Astrocyte of the hippocampus (primary cell): ENCODE measurements at regions not wholly inside any gene's neighbourhood (a gene's known extent, or its start where the extent isn't known, plus 50 kb on each side); places are given as distances from the start of the nearest gene placed in this dataset.
"Not testable (repeated sequence)": the region's sequence is repeated elsewhere in the genome, so short reads cannot be mapped to it uniquely, and the experiment has no call there.

Source experiments
- DNase-seq: peaks from one replicate; pipeline ENCODE4 v3.0.0; 2011; ENCODE audit warnings: low read depth, low spot score

GRCh38 chr2:88999365-88999764 is 307.9 kb downstream of the RPIA start:
- DNase-seq = no peak

- DNase-seq = no peak
Measured at GRCh38 chr2:89000235-89000634, 308.8 kb downstream of the RPIA start.

- not testable (repeated sequence) for DNase-seq
Measured at GRCh38 chr2:89004238-89004637, 312.8 kb downstream of the RPIA start.

- not testable (repeated sequence) for DNase-seq
Measured at GRCh38 chr2:89020566-89020965, 329.1 kb downstream of the RPIA start.

GRCh38 chr2:89026296-89026695 is 334.8 kb downstream of the RPIA start:
- DNase-seq = not testable (repeated sequence)

GRCh38 chr2:89027115-89027514 is 335.6 kb downstream of the RPIA start:
- DNase-seq = not testable (repeated sequence)

GRCh38 chr2:89027536-89027935 is 336.1 kb downstream of the RPIA start:
- not testable (repeated sequence) for DNase-seq

GRCh38 chr2:89029257-89029656 is 337.8 kb downstream of the RPIA start:
- not testable (repeated sequence) for DNase-seq

- DNase-seq = peak; percentile 21
Measured at GRCh38 chr2:89048138-89049066, 356.9 kb downstream of the RPIA start.

- not testable (repeated sequence) for DNase-seq
Measured at GRCh38 chr2:89058616-89059015, 367.1 kb downstream of the RPIA start.

- DNase-seq = not testable (repeated sequence)
Measured at GRCh38 chr2:89061174-89061573, 369.7 kb downstream of the RPIA start.

- not testable (repeated sequence) for DNase-seq
Measured at GRCh38 chr2:89076771-89077170, 385.3 kb downstream of the RPIA start.

- DNase-seq = not testable (repeated sequence)
Measured at GRCh38 chr2:89092911-89093310, 401.4 kb downstream of the RPIA start.

GRCh38 chr2:89095060-89095459 is 403.6 kb downstream of the RPIA start:
- DNase-seq = not testable (repeated sequence)

- not testable (repeated sequence) for DNase-seq
Measured at GRCh38 chr2:89102587-89102986, 411.1 kb downstream of the RPIA start.

- not testable (repeated sequence) for DNase-seq
Measured at GRCh38 chr2:89106369-89107019, 415.0 kb downstream of the RPIA start.

GRCh38 chr2:89112434-89112833 is 421.0 kb downstream of the RPIA start:
- DNase-seq = not testable (repeated sequence)

- not testable (repeated sequence) for DNase-seq
Measured at GRCh38 chr2:89113286-89113685, 421.8 kb downstream of the RPIA start.

- DNase-seq = not testable (repeated sequence)
Measured at GRCh38 chr2:89129440-89129839, 438.0 kb downstream of the RPIA start.

- DNase-seq = not testable (repeated sequence)
Measured at GRCh38 chr2:89130665-89131308, 439.3 kb downstream of the RPIA start.

- not testable (repeated sequence) for DNase-seq
Measured at GRCh38 chr2:89142959-89143358, 451.5 kb downstream of the RPIA start.

- DNase-seq = not testable (repeated sequence)
Measured at GRCh38 chr2:89145342-89145741, 453.9 kb downstream of the RPIA start.
